Activated CD8-positive, alpha-beta memory T cell treated with anti-CD3 and anti-CD28 coated beads, Interleukin-2, amount 50 U/mL, for 24 hours (primary cell): ENCODE measurements at regions not wholly inside any gene's neighbourhood (a gene's known extent, or its start where the extent isn't known, plus 50 kb on each side); places are given as distances from the start of the nearest gene placed in this dataset.

Experiments used
- DNase-seq: peaks from one replicate; pipeline ENCODE4 v3.0.0-alpha.2; 2020; ENCODE audit errors: extremely low read depth

- DNase-seq: no peak
Measured at GRCh38 chr5:96072138-96072790, 110.6 kb upstream of the ELL2 start.

- no peak for DNase-seq
Measured at GRCh38 chr5:96070622-96071225, 109.1 kb upstream of the ELL2 start.

GRCh38 chr5:96067894-96068614 is 106.4 kb upstream of the ELL2 start:
- no peak for DNase-seq

GRCh38 chr5:96067251-96067650 is 105.6 kb upstream of the ELL2 start:
- DNase-seq: no peak

GRCh38 chr5:96066386-96066719 is 104.7 kb upstream of the ELL2 start:
- no peak for DNase-seq

- no peak for DNase-seq
Measured at GRCh38 chr5:96065685-96066385, 104.2 kb upstream of the ELL2 start.

GRCh38 chr5:96064877-96065276 is 103.2 kb upstream of the ELL2 start:
- no peak for DNase-seq

GRCh38 chr5:96062836-96063235 is 101.2 kb upstream of the ELL2 start:
- DNase-seq: no peak

GRCh38 chr5:96058084-96058483 is 96.4 kb upstream of the ELL2 start:
- no peak for DNase-seq

GRCh38 chr5:96054311-96055030 is 92.8 kb upstream of the ELL2 start:
- DNase-seq: no peak

GRCh38 chr5:96053063-96053735 is 91.5 kb upstream of the ELL2 start:
- DNase-seq: no peak

- no peak for DNase-seq
Measured at GRCh38 chr5:96052374-96052773, 90.7 kb upstream of the ELL2 start.

- no peak for DNase-seq
Measured at GRCh38 chr5:96051401-96051830, 89.8 kb upstream of the ELL2 start.

GRCh38 chr5:96050273-96050880 is 88.7 kb upstream of the ELL2 start:
- no peak for DNase-seq

GRCh38 chr5:96049398-96050272 is 88.0 kb upstream of the ELL2 start:
- no peak for DNase-seq

- DNase-seq: no peak
Measured at GRCh38 chr5:96048763-96049162, 87.1 kb upstream of the ELL2 start.

GRCh38 chr5:96045888-96046287 is 84.2 kb upstream of the ELL2 start:
- no peak for DNase-seq

- no peak for DNase-seq
Measured at GRCh38 chr5:96043446-96043845, 81.8 kb upstream of the ELL2 start.

- no peak for DNase-seq
Measured at GRCh38 chr5:96037128-96037527, 75.5 kb upstream of the ELL2 start.

- no peak for DNase-seq
Measured at GRCh38 chr5:96036301-96036700, 74.7 kb upstream of the ELL2 start.
